ENCODE measurements at regions not wholly inside any gene's neighbourhood (a gene's known extent, or its start where the extent isn't known, plus 50 kb on each side); places are given as distances from the start of the nearest gene placed in this dataset.

- Histone ChIP-seq H3K4me1 (ENCODE audit: control insufficient read depth in 2 of 2, insufficient read depth in 1 of 2, low read depth in 1 of 2, low read length in 2 of 2) (peaks cover 18 to 22% of the 10 kb centered on the region in 2 donors), H3K4me3 (ENCODE audit: low read length in 2 of 2) (no peak overlapping the region), H2AFZ (ENCODE audit: low read length) (peak overlapping the region; percentile 74), H2BK15ac (ENCODE audit: low read length) (no peak overlapping the region), H2AK5ac (ENCODE audit: low read depth, low read length) (no peak overlapping the region), H3K4me2 (ENCODE audit: insufficient read depth, low read length, poor library complexity, severe bottlenecking) (no peak overlapping the region), H3K14ac (ENCODE audit: low read length) (no peak overlapping the region), H3K27me3 (ENCODE audit: control insufficient read depth in 3 of 3, insufficient read depth in 3 of 3, low read depth in 1 of 3, low read length in 3 of 3) (no peaks in the 10 kb centered on the region), H3K4ac (ENCODE audit: low read length) (no peak overlapping the region), H3K9me3 (replicated peaks in 1 of 2; ENCODE audit: control insufficient read depth in 2 of 2, insufficient read depth in 1 of 2, low read depth in 1 of 2, low read length in 2 of 2) (peaks cover 0 to 3% of the 10 kb centered on the region in 2 donors), H3K23ac (ENCODE audit: low read depth, low read length, poor library complexity) (no peak overlapping the region), H3K79me1 (ENCODE audit: low read depth, low read length) (no peaks in the 10 kb centered on the region), H3K18ac (ENCODE audit: low read length) (no peak overlapping the region), H3K9ac (ENCODE audit: low read depth, low read length, poor library complexity) (no peak overlapping the region), H4K91ac (ENCODE audit: low read depth, low read length, poor library complexity) (no peak overlapping the region), H2BK12ac (ENCODE audit: low read length) (no peak overlapping the region), H2BK5ac (ENCODE audit: low read length) (no peak overlapping the region), H4K8ac (ENCODE audit: low read depth, low read length) (no peak overlapping the region), H3K27ac (replicated peaks; ENCODE audit: low read length) (no peak overlapping the region), H2BK120ac (ENCODE audit: low read depth, low read length) (no peak overlapping the region), H3K36me3 (replicated peaks in 1 of 2; ENCODE audit: control insufficient read depth in 2 of 2, insufficient read depth in 2 of 2, low read length in 2 of 2) (no peaks in the 10 kb centered on the region)
- no peak for DNase-seq (ENCODE audit: low spot score)
- WGBS, 2 donors (ENCODE audit: extremely low coverage in 2 of 2, insufficient read length in 2 of 2, insufficient replicate concordance in 1 of 2): no CpG with 5 or more reads among the region's 1 CpG
These were observed 207.4 kb upstream of the JADE1 start for GRCh38 chr4:128601991-128602695.

GRCh38 chr4:128600996-128601871 is 208.3 kb upstream of the JADE1 start:
- peak overlapping the region; percentile 74 for H2AFZ ChIP-seq (ENCODE audit: low read length)
- no peak overlapping the region for H4K8ac ChIP-seq (ENCODE audit: low read depth, low read length)
- H2BK120ac ChIP-seq (ENCODE audit: low read depth, low read length): no peak overlapping the region
- H2BK5ac ChIP-seq (ENCODE audit: low read length): no peak overlapping the region
- H4K91ac ChIP-seq (ENCODE audit: low read depth, low read length, poor library complexity): no peak overlapping the region
- H3K4ac ChIP-seq (ENCODE audit: low read length): no peak overlapping the region
- no peak overlapping the region for H3K27ac ChIP-seq (replicated peaks; ENCODE audit: low read length)
- H3K36me3 ChIP-seq (replicated peaks in 1 of 2; ENCODE audit: control insufficient read depth in 2 of 2, insufficient read depth in 2 of 2, low read length in 2 of 2): no peaks in the 10 kb centered on the region
- peaks cover 0 to 3% of the 10 kb centered on the region in 2 donors for H3K9me3 ChIP-seq (replicated peaks in 1 of 2; ENCODE audit: control insufficient read depth in 2 of 2, insufficient read depth in 1 of 2, low read depth in 1 of 2, low read length in 2 of 2)
- H2AK5ac ChIP-seq (ENCODE audit: low read depth, low read length): no peak overlapping the region
- H3K27me3 ChIP-seq (ENCODE audit: control insufficient read depth in 3 of 3, insufficient read depth in 3 of 3, low read depth in 1 of 3, low read length in 3 of 3): no peaks in the 10 kb centered on the region
- no peaks in the 10 kb centered on the region for H3K79me1 ChIP-seq (ENCODE audit: low read depth, low read length)
- no peak overlapping the region for H3K23ac ChIP-seq (ENCODE audit: low read depth, low read length, poor library complexity)
- H3K9ac ChIP-seq (ENCODE audit: low read depth, low read length, poor library complexity): no peak overlapping the region
- H3K4me3 ChIP-seq (ENCODE audit: low read length in 2 of 2): peak overlapping the region in 1 of 2 donors; percentile 4
- peak overlapping the region; percentile 21 for H3K18ac ChIP-seq (ENCODE audit: low read length)
- no peak overlapping the region for H3K4me2 ChIP-seq (ENCODE audit: insufficient read depth, low read length, poor library complexity, severe bottlenecking)
- H2BK12ac ChIP-seq (ENCODE audit: low read length): no peak overlapping the region
- H3K4me1 ChIP-seq (ENCODE audit: control insufficient read depth in 2 of 2, insufficient read depth in 1 of 2, low read depth in 1 of 2, low read length in 2 of 2): peaks cover 18 to 22% of the 10 kb centered on the region in 2 donors
- no peak overlapping the region for H3K14ac ChIP-seq (ENCODE audit: low read length)
- no peak overlapping the region for H2BK15ac ChIP-seq (ENCODE audit: low read length)
- DNase-seq (ENCODE audit: low spot score): no peak
- WGBS, 2 donors (ENCODE audit: extremely low coverage in 2 of 2, insufficient read length in 2 of 2, insufficient replicate concordance in 1 of 2): no CpG with 5 or more reads among the region's 14 CpGs

GRCh38 chr4:128600410-128600809 is 209.1 kb upstream of the JADE1 start:
- no peak overlapping the region for H2BK5ac ChIP-seq (ENCODE audit: low read length)
- no peak overlapping the region for H3K23ac ChIP-seq (ENCODE audit: low read depth, low read length, poor library complexity)
- H2AK5ac ChIP-seq (ENCODE audit: low read depth, low read length): no peak overlapping the region
- WGBS, 2 donors (ENCODE audit: extremely low coverage in 2 of 2, insufficient read length in 2 of 2, insufficient replicate concordance in 1 of 2): no CpG with 5 or more reads among the region's 3 CpGs
- no peak overlapping the region for H3K14ac ChIP-seq (ENCODE audit: low read length)
- no peak overlapping the region for H2BK15ac ChIP-seq (ENCODE audit: low read length)
- no peak overlapping the region for H3K4me3 ChIP-seq (ENCODE audit: low read length in 2 of 2)
- H4K91ac ChIP-seq (ENCODE audit: low read depth, low read length, poor library complexity): no peak overlapping the region
- no peak for DNase-seq (ENCODE audit: low spot score)
- no peaks in the 10 kb centered on the region for H3K27me3 ChIP-seq (ENCODE audit: control insufficient read depth in 3 of 3, insufficient read depth in 3 of 3, low read depth in 1 of 3, low read length in 3 of 3)
- no peak overlapping the region for H3K18ac ChIP-seq (ENCODE audit: low read length)
- no peak overlapping the region for H2BK12ac ChIP-seq (ENCODE audit: low read length)
- H2BK120ac ChIP-seq (ENCODE audit: low read depth, low read length): no peak overlapping the region
- H3K27ac ChIP-seq (replicated peaks; ENCODE audit: low read length): no peak overlapping the region
- peaks cover 0 to 3% of the 10 kb centered on the region in 2 donors for H3K9me3 ChIP-seq (replicated peaks in 1 of 2; ENCODE audit: control insufficient read depth in 2 of 2, insufficient read depth in 1 of 2, low read depth in 1 of 2, low read length in 2 of 2)
- H3K36me3 ChIP-seq (replicated peaks in 1 of 2; ENCODE audit: control insufficient read depth in 2 of 2, insufficient read depth in 2 of 2, low read length in 2 of 2): no peaks in the 10 kb centered on the region
- H3K4me1 ChIP-seq (ENCODE audit: control insufficient read depth in 2 of 2, insufficient read depth in 1 of 2, low read depth in 1 of 2, low read length in 2 of 2): peaks cover 18 to 22% of the 10 kb centered on the region in 2 donors
- no peak overlapping the region for H4K8ac ChIP-seq (ENCODE audit: low read depth, low read length)
- H3K4me2 ChIP-seq (ENCODE audit: insufficient read depth, low read length, poor library complexity, severe bottlenecking): no peak overlapping the region
- H3K79me1 ChIP-seq (ENCODE audit: low read depth, low read length): no peaks in the 10 kb centered on the region
- no peak overlapping the region for H3K4ac ChIP-seq (ENCODE audit: low read length)
- H3K9ac ChIP-seq (ENCODE audit: low read depth, low read length, poor library complexity): no peak overlapping the region
- no peak overlapping the region for H2AFZ ChIP-seq (ENCODE audit: low read length)

- Histone ChIP-seq H4K8ac (ENCODE audit: low read depth, low read length) (no peak overlapping the region), H3K14ac (ENCODE audit: low read length) (no peak overlapping the region), H2BK120ac (ENCODE audit: low read depth, low read length) (no peak overlapping the region), H2AK5ac (ENCODE audit: low read depth, low read length) (no peak overlapping the region), H2AFZ (ENCODE audit: low read length) (no peak overlapping the region), H2BK12ac (ENCODE audit: low read length) (no peak overlapping the region), H3K4me2 (ENCODE audit: insufficient read depth, low read length, poor library complexity, severe bottlenecking) (no peak overlapping the region), H3K4me3 (ENCODE audit: low read length in 2 of 2) (no peak overlapping the region), H4K91ac (ENCODE audit: low read depth, low read length, poor library complexity) (no peak overlapping the region), H3K27me3 (ENCODE audit: control insufficient read depth in 3 of 3, insufficient read depth in 3 of 3, low read depth in 1 of 3, low read length in 3 of 3) (no peaks in the 10 kb centered on the region), H2BK15ac (ENCODE audit: low read length) (no peak overlapping the region), H3K79me1 (ENCODE audit: low read depth, low read length) (no peaks in the 10 kb centered on the region), H3K9ac (ENCODE audit: low read depth, low read length, poor library complexity) (no peak overlapping the region), H3K9me3 (replicated peaks in 1 of 2; ENCODE audit: control insufficient read depth in 2 of 2, insufficient read depth in 1 of 2, low read depth in 1 of 2, low read length in 2 of 2) (peaks cover 0 to 5% of the 10 kb centered on the region in 2 donors), H3K27ac (replicated peaks; ENCODE audit: low read length) (no peak overlapping the region), H2BK5ac (ENCODE audit: low read length) (no peak overlapping the region), H3K4ac (ENCODE audit: low read length) (no peak overlapping the region), H3K4me1 (ENCODE audit: control insufficient read depth in 2 of 2, insufficient read depth in 1 of 2, low read depth in 1 of 2, low read length in 2 of 2) (peaks cover 18 to 22% of the 10 kb centered on the region in 2 donors), H3K23ac (ENCODE audit: low read depth, low read length, poor library complexity) (no peak overlapping the region), H3K18ac (ENCODE audit: low read length) (no peak overlapping the region), H3K36me3 (replicated peaks in 1 of 2; ENCODE audit: control insufficient read depth in 2 of 2, insufficient read depth in 2 of 2, low read length in 2 of 2) (no peaks in the 10 kb centered on the region)
- DNase-seq (ENCODE audit: low spot score): no peak
- no CpG with 5 or more reads among the region's 3 CpGs for WGBS, 2 donors (ENCODE audit: extremely low coverage in 2 of 2, insufficient read length in 2 of 2, insufficient replicate concordance in 1 of 2)
These were observed 212.0 kb upstream of the JADE1 start for GRCh38 chr4:128597500-128597899.

Data from neuronal stem cell (in vitro differentiated cells).